ENCODE measurements at regions not wholly inside any gene's neighbourhood (a gene's known extent, or its start where the extent isn't known, plus 50 kb on each side); places are given as distances from the start of the nearest gene placed in this dataset.

- H3K36me3 ChIP-seq (ENCODE audit: control insufficient read depth in 2 of 2, insufficient read depth in 2 of 2, low read length in 1 of 2), result no peaks in the 10 kb centered on the region
- peaks cover 0 to 14% of the 10 kb centered on the region in 2 donors for H3K9me3 ChIP-seq (ENCODE audit: control insufficient read depth in 2 of 2, insufficient read depth in 1 of 2, low read length in 1 of 2)
- no peak for DNase-seq (ENCODE audit: low read depth in 6 of 9, low spot score in 9 of 9)
- H3K4me3 ChIP-seq (ENCODE audit: low read length in 2 of 2), result no peak overlapping the region
- H3K4me1 ChIP-seq (ENCODE audit: control insufficient read depth in 2 of 2, insufficient read depth in 2 of 2, low read length in 2 of 2), result no peaks in the 10 kb centered on the region
- no peak overlapping the region for H3K27ac ChIP-seq (ENCODE audit: low read depth in 1 of 2, low read length in 1 of 2)
- no peaks in the 10 kb centered on the region for H3K27me3 ChIP-seq (ENCODE audit: control insufficient read depth in 2 of 2, insufficient read depth in 1 of 2, low read length in 1 of 2)
These were observed 268.7 kb downstream of the IRX2 start for GRCh38 chr5:2482778-2483177.

- no peaks in the 10 kb centered on the region for H3K36me3 ChIP-seq (ENCODE audit: control insufficient read depth in 2 of 2, insufficient read depth in 2 of 2, low read length in 1 of 2)
- H3K4me3 ChIP-seq (ENCODE audit: low read length in 2 of 2), result no peak overlapping the region
- no peak for DNase-seq (ENCODE audit: low read depth in 6 of 9, low spot score in 9 of 9)
- H3K27me3 ChIP-seq (ENCODE audit: control insufficient read depth in 2 of 2, insufficient read depth in 1 of 2, low read length in 1 of 2), result no peaks in the 10 kb centered on the region
- H3K4me1 ChIP-seq (ENCODE audit: control insufficient read depth in 2 of 2, insufficient read depth in 2 of 2, low read length in 2 of 2), result no peaks in the 10 kb centered on the region
- WGBS, result 90% methylated on average over 4 of the region's 4 CpGs
- peaks cover 1 to 17% of the 10 kb centered on the region in 2 donors for H3K9me3 ChIP-seq (ENCODE audit: control insufficient read depth in 2 of 2, insufficient read depth in 1 of 2, low read length in 1 of 2)
- no peak overlapping the region for H3K27ac ChIP-seq (ENCODE audit: low read depth in 1 of 2, low read length in 1 of 2)
These were observed 270.6 kb downstream of the IRX2 start for GRCh38 chr5:2480871-2481270.

- H3K27me3 ChIP-seq (ENCODE audit: control insufficient read depth in 2 of 2, insufficient read depth in 1 of 2, low read length in 1 of 2), result no peaks in the 10 kb centered on the region
- no peak overlapping the region for H3K27ac ChIP-seq (ENCODE audit: low read depth in 1 of 2, low read length in 1 of 2)
- 84% methylated on average over 3 of the region's 3 CpGs for WGBS
- H3K4me3 ChIP-seq (ENCODE audit: low read length in 2 of 2), result no peak overlapping the region
- DNase-seq (ENCODE audit: low read depth in 6 of 9, low spot score in 9 of 9), result no peak
- H3K36me3 ChIP-seq (ENCODE audit: control insufficient read depth in 2 of 2, insufficient read depth in 2 of 2, low read length in 1 of 2), result no peaks in the 10 kb centered on the region
- H3K9me3 ChIP-seq (ENCODE audit: control insufficient read depth in 2 of 2, insufficient read depth in 1 of 2, low read length in 1 of 2), result peaks cover 1 to 17% of the 10 kb centered on the region in 2 donors
- no peaks in the 10 kb centered on the region for H3K4me1 ChIP-seq (ENCODE audit: control insufficient read depth in 2 of 2, insufficient read depth in 2 of 2, low read length in 2 of 2)
These were observed 275.6 kb downstream of the IRX2 start for GRCh38 chr5:2475902-2476301.

GRCh38 chr5:2472670-2473069 is 278.8 kb downstream of the IRX2 start:
- Histone ChIP-seq H3K27ac (ENCODE audit: low read depth in 1 of 2, low read length in 1 of 2) (no peak overlapping the region), H3K4me1 (ENCODE audit: control insufficient read depth in 2 of 2, insufficient read depth in 2 of 2, low read length in 2 of 2) (no peaks in the 10 kb centered on the region), H3K36me3 (ENCODE audit: control insufficient read depth in 2 of 2, insufficient read depth in 2 of 2, low read length in 1 of 2) (no peaks in the 10 kb centered on the region), H3K27me3 (ENCODE audit: control insufficient read depth in 2 of 2, insufficient read depth in 1 of 2, low read length in 1 of 2) (no peaks in the 10 kb centered on the region), H3K9me3 (ENCODE audit: control insufficient read depth in 2 of 2, insufficient read depth in 1 of 2, low read length in 1 of 2) (peaks cover 1 to 5% of the 10 kb centered on the region in 2 donors), H3K4me3 (ENCODE audit: low read length in 2 of 2) (no peak overlapping the region)
- DNase-seq (ENCODE audit: low read depth in 6 of 9, low spot score in 9 of 9), result no peak
- 88% methylated on average over 5 of the region's 5 CpGs for WGBS

DNA sequence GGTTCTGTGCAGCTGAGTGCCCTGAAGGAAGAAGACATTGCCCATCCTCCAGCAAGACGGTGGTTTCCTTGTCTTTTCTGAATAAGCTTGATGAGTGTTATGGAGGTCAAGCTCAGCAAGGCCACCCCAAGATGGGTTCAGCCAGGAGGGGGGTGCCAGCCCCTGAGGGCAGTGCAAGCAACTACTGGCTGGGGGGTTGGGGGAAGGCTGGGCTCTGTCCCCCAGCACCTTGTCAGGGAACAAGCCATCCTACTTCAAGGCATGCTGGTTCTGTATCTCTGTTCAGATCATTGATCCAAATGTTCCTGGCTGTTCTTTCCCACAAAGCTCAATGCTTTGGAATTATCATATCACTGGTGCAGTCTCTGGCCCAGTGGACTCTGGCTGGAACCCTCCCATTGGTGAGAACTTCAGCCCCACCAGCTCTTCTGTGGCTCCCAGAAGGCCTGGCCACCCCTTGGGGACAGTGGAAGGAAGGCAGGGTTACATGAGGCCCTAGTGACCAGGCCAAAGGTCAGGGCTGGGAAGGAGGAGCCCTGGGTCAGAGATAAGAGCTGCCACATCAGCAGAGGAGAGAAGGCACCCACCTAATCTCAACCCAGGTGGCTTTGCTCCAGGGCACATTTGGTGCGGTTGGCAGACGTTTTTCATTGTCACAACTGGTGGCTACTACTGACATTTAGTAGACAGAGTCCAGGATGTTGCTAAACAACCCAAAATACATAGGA is 280.2 kb downstream of the IRX2 start:
- H3K4me1 ChIP-seq (ENCODE audit: control insufficient read depth in 2 of 2, insufficient read depth in 2 of 2, low read length in 2 of 2), result no peaks in the 10 kb centered on the region
- DNase-seq (ENCODE audit: low read depth in 6 of 9, low spot score in 9 of 9), result no peak
- H3K27me3 ChIP-seq (ENCODE audit: control insufficient read depth in 2 of 2, insufficient read depth in 1 of 2, low read length in 1 of 2), result no peaks in the 10 kb centered on the region
- no peak overlapping the region for H3K4me3 ChIP-seq (ENCODE audit: low read length in 2 of 2)
- no peaks in the 10 kb centered on the region for H3K36me3 ChIP-seq (ENCODE audit: control insufficient read depth in 2 of 2, insufficient read depth in 2 of 2, low read length in 1 of 2)
- no peak overlapping the region for H3K27ac ChIP-seq (ENCODE audit: low read depth in 1 of 2, low read length in 1 of 2)
- no peaks in the 10 kb centered on the region for H3K9me3 ChIP-seq (ENCODE audit: control insufficient read depth in 2 of 2, insufficient read depth in 1 of 2, low read length in 1 of 2)
- WGBS, result 92% methylated on average over 3 of the region's 3 CpGs

DNA sequence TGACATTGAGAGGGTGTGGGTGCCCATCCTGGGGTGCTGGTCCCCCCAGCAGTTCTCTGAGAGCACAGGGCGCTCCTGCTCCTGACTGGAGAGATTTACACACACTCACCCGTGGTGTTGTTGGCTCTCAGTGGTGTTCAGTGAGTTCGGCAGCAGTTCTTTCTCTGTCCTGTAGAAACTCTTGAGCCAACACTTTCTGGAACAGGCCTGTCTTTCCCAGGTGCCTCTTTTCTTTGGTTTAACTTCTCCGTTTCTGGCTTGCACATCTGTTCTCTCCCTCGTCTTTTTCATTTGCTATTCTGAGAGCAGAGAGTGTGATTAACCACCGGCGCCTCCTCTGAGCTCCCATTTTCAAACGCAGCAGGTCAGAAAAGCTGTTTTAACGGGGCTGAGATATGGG is 284.5 kb downstream of the IRX2 start:
- H3K36me3 ChIP-seq (ENCODE audit: control insufficient read depth in 2 of 2, insufficient read depth in 2 of 2, low read length in 1 of 2), result no peaks in the 10 kb centered on the region
- H3K27me3 ChIP-seq (ENCODE audit: control insufficient read depth in 2 of 2, insufficient read depth in 1 of 2, low read length in 1 of 2), result no peaks in the 10 kb centered on the region
- DNase-seq (ENCODE audit: low read depth in 6 of 9, low spot score in 9 of 9), result no peak
- 65% methylated on average over 9 of the region's 9 CpGs for WGBS
- no peaks in the 10 kb centered on the region for H3K4me1 ChIP-seq (ENCODE audit: control insufficient read depth in 2 of 2, insufficient read depth in 2 of 2, low read length in 2 of 2)
- H3K9me3 ChIP-seq (ENCODE audit: control insufficient read depth in 2 of 2, insufficient read depth in 1 of 2, low read length in 1 of 2), result no peaks in the 10 kb centered on the region
- no peak overlapping the region for H3K4me3 ChIP-seq (ENCODE audit: low read length in 2 of 2)
- H3K27ac ChIP-seq (ENCODE audit: low read depth in 1 of 2, low read length in 1 of 2), result no peak overlapping the region

DNA sequence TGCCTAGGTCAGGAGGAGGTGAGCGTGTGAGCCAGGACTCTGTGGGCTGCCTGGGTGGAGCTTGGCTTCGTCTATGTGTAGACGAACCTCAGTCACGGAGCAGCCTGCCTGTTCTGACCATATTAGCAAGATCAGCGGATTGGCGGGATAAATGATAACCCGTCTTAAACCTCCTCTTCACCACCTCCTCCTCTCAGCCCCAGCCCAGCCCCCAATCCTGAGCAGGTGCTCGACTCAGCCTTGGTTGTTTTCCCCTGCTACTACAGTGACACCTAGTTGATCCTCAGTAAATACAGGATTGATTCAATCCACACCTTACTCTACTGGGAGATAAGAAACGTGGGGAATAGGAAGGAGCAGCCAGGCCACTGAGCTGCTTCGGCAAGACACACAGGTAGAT is 286.1 kb downstream of the IRX2 start:
- no peaks in the 10 kb centered on the region for H3K36me3 ChIP-seq (ENCODE audit: control insufficient read depth in 2 of 2, insufficient read depth in 2 of 2, low read length in 1 of 2)
- no peaks in the 10 kb centered on the region for H3K4me1 ChIP-seq (ENCODE audit: control insufficient read depth in 2 of 2, insufficient read depth in 2 of 2, low read length in 2 of 2)
- H3K4me3 ChIP-seq (ENCODE audit: low read length in 2 of 2), result no peak overlapping the region
- H3K27me3 ChIP-seq (ENCODE audit: control insufficient read depth in 2 of 2, insufficient read depth in 1 of 2, low read length in 1 of 2), result no peaks in the 10 kb centered on the region
- WGBS, result 77% methylated on average over 10 of the region's 10 CpGs
- no peaks in the 10 kb centered on the region for H3K9me3 ChIP-seq (ENCODE audit: control insufficient read depth in 2 of 2, insufficient read depth in 1 of 2, low read length in 1 of 2)
- no peak for DNase-seq (ENCODE audit: low read depth in 6 of 9, low spot score in 9 of 9)
- no peak overlapping the region for H3K27ac ChIP-seq (ENCODE audit: low read depth in 1 of 2, low read length in 1 of 2)

GRCh38 chr5:2464141-2464540 is 287.3 kb downstream of the IRX2 start:
- no peaks in the 10 kb centered on the region for H3K36me3 ChIP-seq (ENCODE audit: control insufficient read depth in 2 of 2, insufficient read depth in 2 of 2, low read length in 1 of 2)
- H3K9me3 ChIP-seq (ENCODE audit: control insufficient read depth in 2 of 2, insufficient read depth in 1 of 2, low read length in 1 of 2), result no peaks in the 10 kb centered on the region
- WGBS, result 90% methylated on average over 9 of the region's 9 CpGs
- no peaks in the 10 kb centered on the region for H3K4me1 ChIP-seq (ENCODE audit: control insufficient read depth in 2 of 2, insufficient read depth in 2 of 2, low read length in 2 of 2)
- no peaks in the 10 kb centered on the region for H3K27me3 ChIP-seq (ENCODE audit: control insufficient read depth in 2 of 2, insufficient read depth in 1 of 2, low read length in 1 of 2)
- DNase-seq (ENCODE audit: low read depth in 6 of 9, low spot score in 9 of 9), result no peak
- H3K27ac ChIP-seq (ENCODE audit: low read depth in 1 of 2, low read length in 1 of 2), result no peak overlapping the region
- H3K4me3 ChIP-seq (ENCODE audit: low read length in 2 of 2), result no peak overlapping the region

GRCh38 chr5:2461701-2462691 is 289.5 kb downstream of the IRX2 start:
- DNase-seq (ENCODE audit: low read depth in 6 of 9, low spot score in 9 of 9), result no peak
- 76% methylated on average over 23 of the region's 23 CpGs for WGBS

More at GRCh38 chr5:2461701-2462691, 289.5 kb downstream of the IRX2 start:
- H3K4me1 ChIP-seq (ENCODE audit: control insufficient read depth in 2 of 2, insufficient read depth in 2 of 2, low read length in 2 of 2), result no peaks in the 10 kb centered on the region
- H3K27ac ChIP-seq (ENCODE audit: low read depth in 1 of 2, low read length in 1 of 2), result no peak overlapping the region
- no peak overlapping the region for H3K4me3 ChIP-seq (ENCODE audit: low read length in 2 of 2)
- no peaks in the 10 kb centered on the region for H3K36me3 ChIP-seq (ENCODE audit: control insufficient read depth in 2 of 2, insufficient read depth in 2 of 2, low read length in 1 of 2)
- H3K27me3 ChIP-seq (ENCODE audit: control insufficient read depth in 2 of 2, insufficient read depth in 1 of 2, low read length in 1 of 2), result no peaks in the 10 kb centered on the region
- no peaks in the 10 kb centered on the region for H3K9me3 ChIP-seq (ENCODE audit: control insufficient read depth in 2 of 2, insufficient read depth in 1 of 2, low read length in 1 of 2)

Data from thymus (tissue), 11 donors.